Caco-2 (cell line): ENCODE measurements at regions not wholly inside any gene's neighbourhood (a gene's known extent, or its start where the extent isn't known, plus 50 kb on each side); places are given as distances from the start of the nearest gene placed in this dataset.

Experiments
- BruUV-seq: library from RNA; stranded (reverse); fragments of 400-500 nt; replicated peaks from 2 replicates; lab custom pipeline; 2021; lab: Mats Ljungman, UMichigan
- CTCF ChIA-PET: fragments of 300-600 bp; sonication (Branson Sonifier 250); formaldehyde crosslinking; loops from one replicate; lab custom pipeline; 2022; ENCODE audit warnings: antibody characterized with exemption; lab: Charles Lee
- POLR2A ChIA-PET: fragments of 300-600 bp; sonication (Branson Sonifier 250); formaldehyde crosslinking; loops from one replicate; lab custom pipeline; 2022; ENCODE audit warnings: antibody characterized with exemption; lab: Charles Lee
- DNase-seq, 2 experiments: peaks; one replicate each; pipeline versions ENCODE4 v3.0.0 to v3.0.0-alpha.2; 2020 to 2022
- H3K27me3 ChIP-seq: replicated peaks from 2 replicates; pipeline ENCODE4 v1.6.0; 2011; ENCODE audit warnings: low read length; ENCODE audit not compliant: control insufficient read depth, insufficient read depth
- H3K36me3 ChIP-seq: 2 replicates; pipeline ENCODE4 v1.5.1; 2011; ENCODE audit warnings: low read length; ENCODE audit not compliant: control insufficient read depth, insufficient read depth
- H3K4me1 ChIP-seq: fragments of 250-450 bp; sonication (Bioruptor Pico); 2 replicates; pipeline ENCODE4 v1.5.1; 2020; ENCODE audit warnings: mild to moderate bottlenecking
- H3K4me3 ChIP-seq: 2 replicates; pipeline ENCODE4 v1.5.1; 2011; ENCODE audit warnings: low read depth, mild to moderate bottlenecking, control low read depth, low read length
- H3K9me3 ChIP-seq: fragments of 250-450 bp; sonication (Bioruptor Pico); 2 replicates; pipeline ENCODE4 v1.5.1; 2020; ENCODE audit warnings: mild to moderate bottlenecking, moderate library complexity
- H3K27ac Mint-ChIP-seq: one replicate; pipeline ENCODE4 v1.8.0; 2022; ENCODE audit warnings: mixed read lengths; ENCODE audit not compliant: unreplicated experiment
- H3K27me3 Mint-ChIP-seq: one replicate; pipeline ENCODE4 v1.8.0; 2022; ENCODE audit warnings: mixed read lengths; ENCODE audit not compliant: insufficient read depth, unreplicated experiment
- H3K36me3 Mint-ChIP-seq: one replicate; pipeline ENCODE4 v1.8.0; 2022; ENCODE audit warnings: mild to moderate bottlenecking, mixed read lengths; ENCODE audit not compliant: insufficient read depth, unreplicated experiment
- H3K4me1 Mint-ChIP-seq: one replicate; pipeline ENCODE4 v1.8.0; 2022; ENCODE audit warnings: low read depth, mixed read lengths; ENCODE audit not compliant: unreplicated experiment
- H3K4me3 Mint-ChIP-seq: one replicate; pipeline ENCODE4 v1.8.0; 2022; ENCODE audit warnings: mild to moderate bottlenecking, moderate library complexity, mixed read lengths; ENCODE audit not compliant: unreplicated experiment
- H3K9me3 Mint-ChIP-seq: one replicate; pipeline ENCODE4 v1.8.0; 2022; ENCODE audit warnings: mixed read lengths; ENCODE audit not compliant: unreplicated experiment
- CTCF ChIP-seq, 2 experiments: fragments of 200-600 bp in 1 of 2; IDR thresholded peaks; 1 replicate in 1 of 2; 2 replicates in 1 of 2; pipeline versions ENCODE4 v1.5.1 to v1.8.0; 2011 to 2022; ENCODE audit warnings: antibody characterized with exemption in 1 of 2, control low read depth in 1 of 2, inconsistent platforms in 1 of 2, low read depth in 1 of 2, low read length in 1 of 2, mild to moderate bottlenecking in 1 of 2, moderate library complexity in 1 of 2; ENCODE audit not compliant: insufficient read depth in 1 of 2, severe bottlenecking in 1 of 2, unreplicated experiment in 1 of 2
- intact Hi-C: fragments of 100-400 bp; cut with micrococcal nuclease; formaldehyde crosslinking; loops from one replicate; pipeline ENCODE4 v1.10.0; 2022; ENCODE audit not compliant: unreplicated experiment

GRCh38 chr2:207226243-207226642, 60.5 kb upstream of the KLF7 start:
- intact Hi-C loops, result no loop called here
- Mint-ChIP-seq H3K4me3 (no peak overlapping the region), H3K4me1 (no peaks in the 10 kb centered on the region), H3K9me3 (peaks cover 10% of the 10 kb centered on the region), H3K36me3 (no peaks in the 10 kb centered on the region), H3K27me3 (peaks cover 18% of the 10 kb centered on the region), H3K27ac (no peak overlapping the region)
- no peak for DNase-seq
- Histone ChIP-seq H3K36me3 (no peaks in the 10 kb centered on the region), H3K4me1 (no peaks in the 10 kb centered on the region), H3K27me3 (no peaks in the 10 kb centered on the region), H3K9me3 (no peaks in the 10 kb centered on the region), H3K4me3 (no peak overlapping the region)
- no peak for TF ChIP-seq CTCF (IDR thresholded peaks at IDR 0.05; ENCODE audit: insufficient read depth in 1 of 2, low read depth in 1 of 2, low read length in 1 of 2, severe bottlenecking in 1 of 2, unreplicated experiment in 1 of 2)
- ChIA-PET CTCF (no interaction called here), POLR2A (no interaction called here)
- BruUV-seq, result no TSS peak

DNA sequence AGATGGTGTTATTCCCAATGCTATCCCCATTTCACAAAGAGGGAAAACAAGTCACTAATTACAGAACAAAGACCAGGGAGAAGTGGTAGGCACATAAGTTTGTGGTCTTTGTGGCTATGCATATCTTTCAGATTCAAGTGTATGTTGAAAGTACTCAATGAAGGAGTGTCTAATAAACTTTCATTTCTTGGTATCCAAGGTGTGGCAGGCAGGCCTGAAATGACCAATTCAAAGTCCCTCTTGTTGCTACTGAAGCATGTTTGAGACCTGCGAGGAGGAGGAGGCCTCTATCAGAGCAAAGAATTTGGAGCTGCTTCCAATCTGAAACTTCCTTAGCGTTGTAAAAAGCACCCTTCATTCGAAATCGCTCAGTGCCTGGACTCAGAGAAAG, 60.9 kb upstream of the KLF7 start:
- ChIA-PET POLR2A (no interaction called here), CTCF (no interaction called here)
- intact Hi-C loops, result no loop called here
- DNase-seq, result no peak
- Mint-ChIP-seq H3K27me3 (peaks cover 17% of the 10 kb centered on the region), H3K4me1 (no peaks in the 10 kb centered on the region), H3K4me3 (no peak overlapping the region), H3K27ac (no peak overlapping the region), H3K9me3 (peaks cover 10% of the 10 kb centered on the region), H3K36me3 (no peaks in the 10 kb centered on the region)
- no TSS peak for BruUV-seq
- H3K4me3 ChIP-seq, result no peak overlapping the region
- no peaks in the 10 kb centered on the region for H3K27me3 ChIP-seq
- no peaks in the 10 kb centered on the region for H3K4me1 ChIP-seq
- no peaks in the 10 kb centered on the region for H3K9me3 ChIP-seq
- no peaks in the 10 kb centered on the region for H3K36me3 ChIP-seq
- no peak for TF ChIP-seq CTCF (IDR thresholded peaks at IDR 0.05; ENCODE audit: insufficient read depth in 1 of 2, low read depth in 1 of 2, low read length in 1 of 2, severe bottlenecking in 1 of 2, unreplicated experiment in 1 of 2)

GRCh38 chr2:207227062-207227748, 61.5 kb upstream of the KLF7 start:
- no peak for DNase-seq
- CTCF ChIA-PET, result no interaction called here
- POLR2A ChIA-PET, result no interaction called here
- Mint-ChIP-seq H3K27ac (no peak overlapping the region), H3K36me3 (no peaks in the 10 kb centered on the region), H3K4me1 (no peaks in the 10 kb centered on the region), H3K4me3 (no peak overlapping the region), H3K27me3 (peaks cover 17% of the 10 kb centered on the region), H3K9me3 (peaks cover 10% of the 10 kb centered on the region)
- no peaks in the 10 kb centered on the region for H3K4me1 ChIP-seq
- no TSS peak for BruUV-seq
- TF ChIP-seq CTCF (IDR thresholded peaks at IDR 0.05; ENCODE audit: insufficient read depth in 1 of 2, low read depth in 1 of 2, low read length in 1 of 2, severe bottlenecking in 1 of 2, unreplicated experiment in 1 of 2), result no peak
- no peaks in the 10 kb centered on the region for H3K27me3 ChIP-seq
- H3K36me3 ChIP-seq, result no peaks in the 10 kb centered on the region
- H3K4me3 ChIP-seq, result no peak overlapping the region
- intact Hi-C loops, result no loop called here
- H3K9me3 ChIP-seq, result no peaks in the 10 kb centered on the region
